ENCODE measurements at regions not wholly inside any gene's neighbourhood (a gene's known extent, or its start where the extent isn't known, plus 50 kb on each side); places are given as distances from the start of the nearest gene placed in this dataset.
A peak's percentile ranks its signal among the peaks of the same experiment; 100 is the strongest.

GRCh38 chr15:96549136-96549535 is 218.6 kb downstream of the NR2F2 start:
- DNase-seq (ENCODE audit: low spot score) = no peak
- TF ChIP-seq EZH2 (IDR thresholded peaks at IDR 0.05; ENCODE audit: borderline replicate concordance) = no peak

GRCh38 chr15:96551196-96551595 is 220.7 kb downstream of the NR2F2 start:
- H3K9me2 ChIP-seq (replicated peaks; ENCODE audit: insufficient read depth) = no peaks in the 10 kb centered on the region
- no peak overlapping the region for H3K4me2 ChIP-seq
- TF ChIP-seq EZH2phosphoT487 (IDR thresholded peaks at IDR 0.05; ENCODE audit: low read depth, severe bottlenecking, unreplicated experiment) (no peak), CTCF (IDR thresholded peaks at IDR 0.05; ENCODE audit: poor library complexity) (no peak), EZH2 (IDR thresholded peaks at IDR 0.05; ENCODE audit: borderline replicate concordance) (no peak)
- peaks cover 5% of the 10 kb centered on the region for H3K27me3 ChIP-seq
- H2AFZ ChIP-seq = no peak overlapping the region
- no peaks in the 10 kb centered on the region for H3K36me3 ChIP-seq (replicated peaks; ENCODE audit: insufficient read depth, low read depth)
- H3K4me3 ChIP-seq = no peak overlapping the region
- DNase-seq (ENCODE audit: low spot score) = no peak
- no peaks in the 10 kb centered on the region for H3K9me3 ChIP-seq (ENCODE audit: low read depth)
- no peaks in the 10 kb centered on the region for H3K79me2 ChIP-seq
- 89% methylated on average over 4 of the region's 4 CpGs for WGBS (ENCODE audit: low lambda C conversion rate, missing lambda C conversion rate)
- no peak overlapping the region for H3K27ac ChIP-seq
- no peaks in the 10 kb centered on the region for H4K20me1 ChIP-seq (ENCODE audit: insufficient read depth, poor library complexity, severe bottlenecking)
- no peaks in the 10 kb centered on the region for H3K4me1 ChIP-seq (ENCODE audit: insufficient read depth)

More at GRCh38 chr15:96549136-96549535, 218.6 kb downstream of the NR2F2 start:
- Histone ChIP-seq H3K79me2 (no peaks in the 10 kb centered on the region), H3K4me3 (no peak overlapping the region), H4K20me1 (ENCODE audit: insufficient read depth, poor library complexity, severe bottlenecking) (no peaks in the 10 kb centered on the region), H3K9me3 (ENCODE audit: low read depth) (no peaks in the 10 kb centered on the region), H3K9me2 (replicated peaks; ENCODE audit: insufficient read depth) (no peaks in the 10 kb centered on the region), H3K4me1 (ENCODE audit: insufficient read depth) (no peaks in the 10 kb centered on the region), H2AFZ (no peak overlapping the region), H3K27me3 (peaks cover 5% of the 10 kb centered on the region), H3K4me2 (peak overlapping the region; percentile 5), H3K27ac (no peak overlapping the region), H3K36me3 (replicated peaks; ENCODE audit: insufficient read depth, low read depth) (no peaks in the 10 kb centered on the region)
- 68% methylated on average over 1 of the region's 1 CpG for WGBS (ENCODE audit: low lambda C conversion rate, missing lambda C conversion rate)

- Histone ChIP-seq H3K27me3 (peaks cover 5% of the 10 kb centered on the region), H3K79me2 (no peaks in the 10 kb centered on the region), H3K4me2 (no peak overlapping the region), H3K9me3 (ENCODE audit: low read depth) (no peaks in the 10 kb centered on the region), H3K9me2 (replicated peaks; ENCODE audit: insufficient read depth) (no peaks in the 10 kb centered on the region), H3K36me3 (replicated peaks; ENCODE audit: insufficient read depth, low read depth) (no peaks in the 10 kb centered on the region), H3K27ac (no peak overlapping the region), H3K4me3 (no peak overlapping the region), H3K4me1 (ENCODE audit: insufficient read depth) (no peaks in the 10 kb centered on the region), H4K20me1 (ENCODE audit: insufficient read depth, poor library complexity, severe bottlenecking) (no peaks in the 10 kb centered on the region), H2AFZ (no peak overlapping the region)
- 80% methylated on average over 3 of the region's 3 CpGs for WGBS (ENCODE audit: low lambda C conversion rate, missing lambda C conversion rate)
- no peak for TF ChIP-seq EZH2phosphoT487 (IDR thresholded peaks at IDR 0.05; ENCODE audit: low read depth, severe bottlenecking, unreplicated experiment)
- TF ChIP-seq EZH2 (IDR thresholded peaks at IDR 0.05; ENCODE audit: borderline replicate concordance) = no peak
- no peak for TF ChIP-seq CTCF (IDR thresholded peaks at IDR 0.05; ENCODE audit: poor library complexity)
- DNase-seq (ENCODE audit: low spot score) = no peak
These were observed 221.2 kb downstream of the NR2F2 start for GRCh38 chr15:96551722-96552121.

- Histone ChIP-seq H3K4me2 (no peak overlapping the region), H4K20me1 (ENCODE audit: insufficient read depth, poor library complexity, severe bottlenecking) (no peaks in the 10 kb centered on the region), H3K79me2 (no peaks in the 10 kb centered on the region), H3K9me3 (ENCODE audit: low read depth) (no peaks in the 10 kb centered on the region), H3K4me3 (no peak overlapping the region), H3K9me2 (replicated peaks; ENCODE audit: insufficient read depth) (no peaks in the 10 kb centered on the region), H3K4me1 (ENCODE audit: insufficient read depth) (no peaks in the 10 kb centered on the region), H3K27me3 (peaks cover 5% of the 10 kb centered on the region), H3K27ac (no peak overlapping the region), H3K36me3 (replicated peaks; ENCODE audit: insufficient read depth, low read depth) (no peaks in the 10 kb centered on the region), H2AFZ (no peak overlapping the region)
- no peak for DNase-seq (ENCODE audit: low spot score)
- no peak for TF ChIP-seq CTCF (IDR thresholded peaks at IDR 0.05; ENCODE audit: poor library complexity)
- no peak for TF ChIP-seq EZH2 (IDR thresholded peaks at IDR 0.05; ENCODE audit: borderline replicate concordance)
- no peak for TF ChIP-seq EZH2phosphoT487 (IDR thresholded peaks at IDR 0.05; ENCODE audit: low read depth, severe bottlenecking, unreplicated experiment)
- 94% methylated on average over 4 of the region's 4 CpGs for WGBS (ENCODE audit: low lambda C conversion rate, missing lambda C conversion rate)
These were observed 222.5 kb downstream of the NR2F2 start for GRCh38 chr15:96553006-96553405.
